ENCODE measurements at regions not wholly inside any gene's neighbourhood (a gene's known extent, or its start where the extent isn't known, plus 50 kb on each side); places are given as distances from the start of the nearest gene placed in this dataset.

- H3K36me3 ChIP-seq (ENCODE audit: insufficient read depth, low read length), result no peaks in the 10 kb centered on the region
- no peak overlapping the region for H3K4me2 ChIP-seq (ENCODE audit: insufficient read depth, low read length)
- no peaks in the 10 kb centered on the region for H4K20me1 ChIP-seq (ENCODE audit: insufficient read depth, low read length)
- H3K4me3 ChIP-seq (ENCODE audit: insufficient read depth, low read length), result no peak overlapping the region
- H3K9me3 ChIP-seq (ENCODE audit: low read depth, low read length), result no peaks in the 10 kb centered on the region
- no peaks in the 10 kb centered on the region for H3K4me1 ChIP-seq (ENCODE audit: insufficient read depth, low read length)
- no peak overlapping the region for H2AFZ ChIP-seq (ENCODE audit: low read length)
- H3K27me3 ChIP-seq (ENCODE audit: insufficient read depth, low read length), result no peaks in the 10 kb centered on the region
- no peak overlapping the region for H3K27ac ChIP-seq (ENCODE audit: low read depth, low read length)
- no peak for DNase-seq (ENCODE audit: insufficient read length, low spot score, missing footprints)
- TF ChIP-seq CTCF (IDR thresholded peaks at IDR 0.05; ENCODE audit: extremely low read depth, low read depth, low read length), result no peak
- H3K79me2 ChIP-seq (ENCODE audit: insufficient read depth, low read length), result no peaks in the 10 kb centered on the region
Observed at GRCh38 chr1:213652109-213652508, 335.7 kb upstream of the PROX1 start.

- H4K20me1 ChIP-seq (ENCODE audit: insufficient read depth, low read length), result no peaks in the 10 kb centered on the region
- H2AFZ ChIP-seq (ENCODE audit: low read length), result no peak overlapping the region
- no peak for DNase-seq (ENCODE audit: insufficient read length, low spot score, missing footprints)
- no peak overlapping the region for H3K4me2 ChIP-seq (ENCODE audit: insufficient read depth, low read length)
- no peaks in the 10 kb centered on the region for H3K79me2 ChIP-seq (ENCODE audit: insufficient read depth, low read length)
- no peak overlapping the region for H3K27ac ChIP-seq (ENCODE audit: low read depth, low read length)
- no peaks in the 10 kb centered on the region for H3K9me3 ChIP-seq (ENCODE audit: low read depth, low read length)
- no peaks in the 10 kb centered on the region for H3K4me1 ChIP-seq (ENCODE audit: insufficient read depth, low read length)
- TF ChIP-seq CTCF (IDR thresholded peaks at IDR 0.05; ENCODE audit: extremely low read depth, low read depth, low read length), result no peak
- H3K36me3 ChIP-seq (ENCODE audit: insufficient read depth, low read length), result no peaks in the 10 kb centered on the region
- H3K4me3 ChIP-seq (ENCODE audit: insufficient read depth, low read length), result no peak overlapping the region
- H3K27me3 ChIP-seq (ENCODE audit: insufficient read depth, low read length), result no peaks in the 10 kb centered on the region
Observed at GRCh38 chr1:213656039-213656438, 331.7 kb upstream of the PROX1 start.

GRCh38 chr1:213656503-213656902 is 331.3 kb upstream of the PROX1 start:
- H3K4me2 ChIP-seq (ENCODE audit: insufficient read depth, low read length), result no peak overlapping the region
- H3K4me3 ChIP-seq (ENCODE audit: insufficient read depth, low read length), result no peak overlapping the region
- H3K36me3 ChIP-seq (ENCODE audit: insufficient read depth, low read length), result no peaks in the 10 kb centered on the region
- H3K9me3 ChIP-seq (ENCODE audit: low read depth, low read length), result no peaks in the 10 kb centered on the region
- no peak overlapping the region for H3K27ac ChIP-seq (ENCODE audit: low read depth, low read length)
- H4K20me1 ChIP-seq (ENCODE audit: insufficient read depth, low read length), result no peaks in the 10 kb centered on the region
- no peaks in the 10 kb centered on the region for H3K27me3 ChIP-seq (ENCODE audit: insufficient read depth, low read length)
- H2AFZ ChIP-seq (ENCODE audit: low read length), result no peak overlapping the region
- no peak for DNase-seq (ENCODE audit: insufficient read length, low spot score, missing footprints)
- H3K79me2 ChIP-seq (ENCODE audit: insufficient read depth, low read length), result no peaks in the 10 kb centered on the region
- TF ChIP-seq CTCF (IDR thresholded peaks at IDR 0.05; ENCODE audit: extremely low read depth, low read depth, low read length), result no peak
- no peaks in the 10 kb centered on the region for H3K4me1 ChIP-seq (ENCODE audit: insufficient read depth, low read length)

GRCh38 chr1:213657013-213657412 is 330.8 kb upstream of the PROX1 start:
- no peaks in the 10 kb centered on the region for H3K9me3 ChIP-seq (ENCODE audit: low read depth, low read length)
- no peaks in the 10 kb centered on the region for H3K4me1 ChIP-seq (ENCODE audit: insufficient read depth, low read length)
- H2AFZ ChIP-seq (ENCODE audit: low read length), result no peak overlapping the region
- TF ChIP-seq CTCF (IDR thresholded peaks at IDR 0.05; ENCODE audit: extremely low read depth, low read depth, low read length), result no peak
- no peaks in the 10 kb centered on the region for H3K79me2 ChIP-seq (ENCODE audit: insufficient read depth, low read length)
- no peaks in the 10 kb centered on the region for H4K20me1 ChIP-seq (ENCODE audit: insufficient read depth, low read length)
- H3K36me3 ChIP-seq (ENCODE audit: insufficient read depth, low read length), result no peaks in the 10 kb centered on the region
- H3K27ac ChIP-seq (ENCODE audit: low read depth, low read length), result no peak overlapping the region
- no peak overlapping the region for H3K4me2 ChIP-seq (ENCODE audit: insufficient read depth, low read length)
- H3K27me3 ChIP-seq (ENCODE audit: insufficient read depth, low read length), result no peaks in the 10 kb centered on the region
- no peak for DNase-seq (ENCODE audit: insufficient read length, low spot score, missing footprints)
- H3K4me3 ChIP-seq (ENCODE audit: insufficient read depth, low read length), result no peak overlapping the region
